HG03469 (cell line): ENCODE measurements at regions not wholly inside any gene's neighbourhood (a gene's known extent, or its start where the extent isn't known, plus 50 kb on each side); places are given as distances from the start of the nearest gene placed in this dataset.
A peak's percentile ranks its signal among the peaks of the same experiment; 100 is the strongest.
"Not testable (repeated sequence)": the region's sequence is repeated elsewhere in the genome, so short reads cannot be mapped to it uniquely, and the experiment has no call there.

ENCODE experiments used
- ATAC-seq: cut with Tn5 transposase; IDR thresholded peaks from one replicate; pipeline ENCODE4 v1.9.1; 2021; ENCODE audit warnings: mild to moderate bottlenecking, moderate library complexity, moderate number of reproducible peaks; ENCODE audit not compliant: unreplicated experiment

DNA sequence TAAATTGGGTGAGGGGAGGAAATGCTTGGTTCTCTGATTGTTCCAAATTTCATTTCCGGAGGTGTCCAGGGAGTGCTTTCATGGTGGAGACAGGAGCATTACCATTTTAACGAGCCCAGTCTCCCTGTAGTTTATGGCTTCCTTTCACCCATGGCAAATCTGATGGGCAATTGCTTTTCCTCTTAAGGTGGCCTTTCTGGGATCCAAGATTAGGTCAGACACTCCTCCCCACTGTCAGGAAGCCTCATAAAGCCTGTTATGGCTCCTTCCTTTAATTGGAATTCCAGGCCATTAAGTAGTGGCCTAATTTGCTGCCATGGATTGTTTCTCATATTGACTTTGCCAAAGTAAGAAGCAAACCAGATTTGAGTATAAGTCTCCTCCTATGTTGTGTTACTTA is 157.8 kb downstream of the PDCD6IP start:
- no peak for ATAC-seq

DNA sequence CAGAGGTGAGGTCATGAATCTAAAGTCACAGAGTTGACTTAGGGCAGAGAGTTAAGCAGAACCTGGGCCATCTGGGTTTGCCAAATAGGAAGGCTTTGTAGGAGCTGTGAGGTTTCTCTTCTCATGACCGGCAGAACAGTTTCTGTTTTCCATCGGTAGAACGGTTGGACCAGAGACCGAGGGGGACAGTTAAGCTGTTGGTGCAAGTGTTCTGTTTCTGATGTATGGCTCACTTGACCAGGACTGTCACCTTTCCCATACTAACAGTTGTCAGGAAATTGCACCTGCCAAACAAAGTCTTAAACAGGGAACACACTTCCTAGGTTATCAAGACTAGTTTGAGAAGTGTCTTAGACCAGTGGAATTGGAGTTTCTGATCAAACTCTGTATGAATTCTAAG is 158.3 kb downstream of the PDCD6IP start:
- ATAC-seq = no peak

DNA sequence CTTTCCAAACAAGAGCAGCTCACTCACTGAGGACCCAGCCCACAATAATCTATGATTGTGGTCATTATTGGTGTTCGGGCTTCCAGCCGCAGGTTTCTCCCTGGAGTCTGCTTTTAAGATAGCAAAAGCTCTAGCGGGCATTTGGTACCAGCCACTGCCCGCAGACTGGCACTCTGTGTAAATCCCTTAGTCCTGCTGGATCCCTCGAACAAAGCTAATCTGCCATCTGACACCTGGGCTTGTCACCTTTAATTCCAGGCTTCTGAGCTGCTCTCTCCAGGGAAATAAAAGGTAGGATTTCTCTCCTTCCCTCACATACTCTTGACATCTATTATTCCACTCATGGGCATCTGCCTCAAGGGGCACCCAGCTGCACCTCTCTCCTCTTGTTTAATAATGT is 158.7 kb downstream of the PDCD6IP start:
- no peak for ATAC-seq

DNA sequence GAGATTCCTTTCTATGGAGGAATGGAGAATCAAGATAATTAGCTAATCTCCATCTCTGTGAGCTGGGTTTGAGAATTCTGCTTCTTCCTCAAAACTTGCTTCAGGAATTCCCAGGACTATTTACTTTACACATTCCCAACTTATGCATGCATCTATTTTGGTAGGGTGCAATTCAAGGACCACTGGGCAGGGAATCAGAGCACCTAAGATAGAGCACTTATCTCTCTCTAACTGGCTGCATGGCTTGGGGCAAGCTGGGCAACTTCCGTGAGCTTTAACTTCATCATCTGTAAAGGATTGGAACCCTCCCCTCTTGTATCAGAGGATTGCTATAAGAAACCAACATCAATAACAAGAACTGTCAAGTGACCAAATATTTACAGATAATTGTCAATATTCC is 160.2 kb downstream of the PDCD6IP start:
- ATAC-seq = no peak

DNA sequence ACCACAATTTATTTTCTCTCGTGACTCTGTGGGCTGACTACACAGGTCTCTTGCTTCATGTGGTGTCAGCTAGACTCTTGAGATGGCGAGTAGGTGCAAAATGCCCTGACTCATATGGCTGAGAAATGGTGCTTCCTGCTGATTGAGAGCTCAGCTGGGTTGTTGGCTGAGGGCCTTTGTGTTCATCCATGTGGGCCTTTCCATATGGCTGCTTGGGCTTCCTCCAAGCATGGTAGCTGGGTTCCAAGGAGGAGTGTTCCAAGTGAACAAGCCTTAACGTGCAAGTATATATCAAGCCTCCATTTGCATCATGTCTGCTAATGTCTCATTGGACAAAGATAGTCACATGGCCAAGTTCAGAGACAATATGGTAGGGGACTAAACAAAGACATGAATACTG is 164.0 kb downstream of the PDCD6IP start:
- no peak for ATAC-seq

DNA sequence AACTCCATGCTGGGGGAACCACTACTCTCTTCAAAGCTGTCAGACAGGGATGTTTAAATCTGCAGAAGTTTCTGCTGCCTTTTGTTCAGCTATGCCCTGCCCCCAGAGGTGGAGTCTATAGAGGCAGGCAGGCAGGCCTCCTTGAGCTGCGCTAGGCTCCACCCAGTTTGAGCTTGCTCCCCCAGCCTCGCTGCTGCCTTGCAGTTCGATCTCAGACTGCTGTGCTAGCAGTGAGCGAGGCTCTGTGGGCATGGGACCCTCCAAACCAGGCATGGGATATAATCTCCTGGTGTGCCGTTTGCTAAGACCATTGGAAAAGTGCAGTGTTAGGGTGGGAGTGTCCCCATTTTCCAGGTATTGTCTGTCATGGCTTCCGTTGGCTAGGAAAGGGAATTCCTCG is 171.8 kb downstream of the PDCD6IP start:
- ATAC-seq = not testable (repeated sequence)

DNA sequence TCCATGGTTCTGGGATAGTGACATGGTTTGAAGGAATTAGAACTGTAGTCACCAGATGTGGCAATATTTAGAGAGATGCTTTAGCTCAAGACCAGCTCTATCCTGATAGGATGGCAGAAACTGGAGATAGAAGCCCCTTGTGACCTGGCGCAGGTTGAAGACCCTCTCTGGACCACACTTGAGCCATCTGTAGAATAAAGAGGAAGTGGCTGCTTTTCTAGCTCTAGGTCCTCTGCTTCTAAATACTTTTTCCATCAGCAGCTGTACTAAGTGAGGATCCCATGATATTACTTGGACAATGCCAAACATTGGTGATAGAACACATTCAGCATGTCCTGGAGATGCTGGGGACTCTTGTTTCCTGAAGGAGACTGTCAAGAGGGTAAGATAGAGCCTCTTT is 172.6 kb downstream of the PDCD6IP start:
- ATAC-seq = no peak

DNA sequence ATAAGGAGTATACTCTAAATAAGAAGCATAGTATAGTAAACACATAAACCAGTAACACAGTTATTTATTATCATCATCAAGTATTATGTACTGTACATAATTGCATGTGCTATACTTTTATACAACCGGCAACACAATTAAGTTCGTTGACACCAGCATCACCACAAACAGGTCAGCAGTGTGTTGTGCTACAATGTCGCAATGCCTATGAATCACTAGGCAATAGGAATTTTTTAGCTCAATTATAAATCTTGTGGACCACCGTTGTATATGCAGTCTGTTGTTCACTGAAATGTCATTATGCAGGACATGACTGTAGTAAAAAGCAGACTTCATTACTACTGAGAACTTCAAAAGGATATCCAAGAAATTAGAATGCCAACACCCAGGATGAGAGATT is 177.0 kb downstream of the PDCD6IP start:
- ATAC-seq = no peak

DNA sequence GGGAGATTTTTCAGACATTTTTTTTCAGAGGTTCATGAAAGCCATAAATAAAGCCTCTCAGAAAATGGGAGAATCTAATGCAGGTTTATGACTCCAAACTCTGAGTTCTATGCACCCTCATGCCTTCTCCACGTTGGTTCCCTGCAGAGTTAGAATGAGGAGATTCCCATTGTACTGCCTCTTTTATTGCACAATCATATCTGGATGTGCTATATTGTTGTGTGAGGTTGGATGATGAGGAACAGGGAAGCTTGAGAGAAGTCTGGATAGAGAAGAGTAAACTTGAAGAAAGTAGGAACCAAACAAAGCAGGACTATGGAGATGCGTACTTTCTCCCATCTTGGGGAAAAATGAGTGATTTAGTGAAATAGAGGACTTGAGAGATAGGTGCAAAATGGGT is 178.8 kb downstream of the PDCD6IP start:
- ATAC-seq = no peak

DNA sequence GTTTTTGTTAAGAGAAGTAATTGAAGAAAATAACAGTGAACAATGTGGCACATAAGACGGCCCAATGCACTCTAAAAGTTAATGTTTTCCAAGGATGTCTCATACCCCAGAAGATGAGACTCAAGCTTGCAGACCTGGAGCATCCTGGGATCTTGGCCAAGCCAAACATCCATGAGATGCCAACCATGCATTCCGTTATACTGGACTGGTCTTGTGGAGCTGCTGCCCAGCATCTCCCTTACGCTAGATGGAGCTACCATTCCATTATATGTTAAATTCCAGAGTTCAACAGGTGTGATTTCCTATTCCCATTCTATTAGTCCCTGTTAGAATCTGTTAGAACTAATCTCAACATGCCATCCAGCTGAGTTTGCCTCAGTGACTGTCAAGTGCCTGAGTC is 181.8 kb downstream of the PDCD6IP start:
- no peak for ATAC-seq

DNA sequence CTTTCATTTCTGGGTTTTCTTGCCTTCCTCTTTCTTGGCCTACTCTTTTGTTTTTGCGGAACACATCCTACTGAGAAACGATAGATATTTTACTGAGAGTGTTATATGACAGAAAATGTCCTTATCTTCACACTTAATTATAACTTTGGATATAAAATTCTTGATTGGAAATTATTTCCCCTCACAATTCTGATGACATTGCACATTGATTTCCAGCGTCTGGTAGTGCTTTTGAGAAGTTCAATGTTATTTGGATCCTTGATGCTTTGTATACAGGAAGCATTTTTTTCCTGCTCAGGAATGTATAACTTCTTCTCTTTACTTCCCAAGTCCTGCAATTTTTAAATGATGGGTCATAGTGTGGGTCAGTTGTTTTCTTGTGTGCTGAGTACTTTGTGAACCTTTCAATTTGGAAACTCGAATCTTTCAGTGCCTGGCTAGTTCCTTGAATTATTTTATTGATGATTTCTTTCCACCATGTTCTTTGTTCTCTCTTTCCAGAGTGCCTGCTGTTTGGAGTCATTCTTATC is 183.9 kb downstream of the PDCD6IP start:
- no peak for ATAC-seq

DNA sequence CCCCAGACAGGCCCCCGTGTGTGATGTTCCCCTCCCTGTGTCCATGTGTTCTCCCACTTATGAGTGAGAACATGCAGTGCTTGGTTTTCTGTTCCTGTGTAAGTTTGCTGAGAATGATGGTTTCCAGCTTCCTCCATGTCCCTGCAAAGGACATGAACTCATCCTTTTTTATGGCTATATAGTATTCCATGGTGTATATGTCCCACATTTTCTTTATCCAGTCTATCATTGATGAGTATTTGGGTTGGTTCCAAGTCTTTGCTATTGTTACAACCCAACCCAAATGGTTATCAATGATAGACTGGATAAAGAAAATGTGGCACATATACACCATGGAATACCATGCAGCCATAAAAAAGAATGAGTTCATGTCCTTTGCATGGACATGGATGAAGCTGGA is 184.5 kb downstream of the PDCD6IP start:
- ATAC-seq = not testable (repeated sequence)

DNA sequence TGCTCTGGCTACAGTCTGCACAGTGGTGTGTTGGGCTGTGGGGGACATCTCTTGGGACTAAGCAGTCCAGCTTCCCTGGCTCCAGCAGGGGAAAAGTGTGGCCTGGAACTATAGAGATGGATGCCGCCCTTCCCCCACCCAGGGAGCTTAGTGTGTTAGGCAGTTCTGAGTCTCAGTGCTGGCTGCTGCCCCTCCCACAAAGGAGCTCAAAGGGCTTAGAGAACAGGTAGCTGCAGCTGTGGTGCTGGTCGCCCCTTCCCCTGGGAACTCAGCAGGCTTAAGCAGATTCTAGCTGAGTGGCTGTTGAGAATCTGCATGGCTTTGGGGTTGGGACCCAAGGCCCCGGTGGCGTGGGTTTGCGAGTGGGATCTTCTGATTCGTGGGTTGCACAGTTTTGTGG is 190.8 kb downstream of the PDCD6IP start:
- no peak for ATAC-seq

DNA sequence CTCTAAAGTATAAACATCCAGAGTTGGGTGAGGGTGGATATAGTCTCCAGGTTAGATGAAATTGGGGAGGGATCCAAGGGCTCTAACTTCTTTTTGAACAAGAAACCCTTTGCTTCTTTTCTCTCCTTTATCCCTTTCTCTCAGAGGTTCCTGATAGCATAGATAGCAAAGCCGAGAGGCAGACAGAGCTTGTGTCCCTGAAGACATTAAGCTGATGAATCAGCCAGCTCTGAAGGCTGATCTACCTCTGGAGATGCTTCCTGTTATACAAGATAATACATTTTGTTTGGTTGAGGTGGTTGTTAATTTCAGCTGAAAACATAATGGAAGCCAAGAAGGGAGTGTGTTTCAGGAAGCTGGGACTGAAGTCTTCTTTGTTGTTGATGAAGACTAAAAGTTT is 193.2 kb downstream of the PDCD6IP start:
- ATAC-seq = no peak

DNA sequence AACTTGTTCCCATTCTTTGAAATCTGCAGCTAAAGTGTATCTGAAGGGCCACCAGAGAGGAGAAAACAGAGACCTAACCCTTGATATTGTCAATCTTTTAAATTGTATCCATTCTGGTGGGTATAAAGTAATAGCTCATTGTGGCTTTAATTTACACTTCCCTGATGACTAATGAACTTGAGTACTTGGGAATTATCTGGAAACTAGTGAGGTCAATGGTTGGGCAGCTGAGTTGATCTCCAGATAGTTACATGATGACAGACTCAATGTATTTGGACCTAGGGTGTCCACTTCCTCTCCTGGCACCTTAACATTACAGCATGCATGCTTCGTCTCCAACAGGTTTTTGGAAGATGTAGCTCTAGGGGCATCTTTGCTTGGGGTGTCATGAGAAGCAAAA is 195.2 kb downstream of the PDCD6IP start:
- no peak for ATAC-seq

DNA sequence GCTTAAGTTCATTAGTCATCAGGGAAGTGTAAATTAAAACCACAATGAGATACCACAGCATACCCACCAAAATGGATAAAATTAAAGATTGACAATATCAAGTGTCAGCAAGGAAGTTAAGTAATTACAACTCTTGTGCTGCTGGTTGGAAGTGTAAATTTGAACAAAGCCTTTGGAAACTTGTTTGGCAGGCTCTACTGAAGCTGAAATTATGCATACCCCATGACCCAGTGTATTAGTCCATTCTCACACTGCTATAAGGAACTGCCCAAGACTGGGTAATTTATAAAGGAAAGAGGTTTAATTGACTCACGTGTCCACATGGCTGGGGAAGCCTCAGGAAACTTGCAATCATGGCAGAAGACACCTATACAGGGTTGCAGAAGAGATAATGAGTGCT is 196.1 kb downstream of the PDCD6IP start:
- ATAC-seq = no peak

DNA sequence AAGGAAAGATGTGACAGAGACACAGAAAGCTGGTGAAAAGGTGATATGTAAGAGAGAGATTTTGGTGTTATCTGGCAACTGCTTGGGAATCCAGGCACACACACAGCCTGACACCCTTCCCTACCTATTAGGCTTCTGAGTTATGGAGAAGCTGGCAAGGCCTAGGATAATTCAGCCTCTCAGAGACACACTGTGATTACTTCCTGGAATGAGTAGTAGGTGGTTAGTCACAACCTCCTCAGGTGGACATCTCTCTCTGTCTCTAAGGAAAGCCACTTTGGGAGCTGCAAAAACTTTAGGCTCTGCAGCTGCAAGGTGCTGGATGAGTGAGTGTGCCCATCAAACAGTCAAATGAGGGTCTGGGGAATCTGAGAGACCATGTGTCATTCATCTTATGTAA is 201.9 kb downstream of the PDCD6IP start:
- ATAC-seq = no peak

DNA sequence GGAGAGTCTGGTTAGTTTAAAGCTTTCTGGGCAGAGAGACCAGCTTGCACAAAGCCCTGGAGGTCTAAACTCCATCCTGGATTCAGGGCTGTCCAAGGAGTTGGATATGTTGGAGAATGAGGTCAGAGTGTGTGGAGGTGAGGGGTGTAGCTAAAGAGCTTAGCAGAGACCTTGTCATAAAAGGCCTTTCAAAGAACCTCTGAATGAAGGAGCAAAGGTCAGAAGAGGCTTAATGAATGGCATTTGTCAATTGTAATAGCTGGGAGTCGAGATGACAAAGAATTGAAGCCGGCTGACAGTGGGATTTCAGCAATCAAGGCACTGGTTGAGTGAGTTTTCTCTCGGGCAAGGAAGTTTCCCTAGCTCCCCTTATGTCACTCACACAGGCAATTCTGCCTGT is 202.6 kb downstream of the PDCD6IP start:
- no peak for ATAC-seq

DNA sequence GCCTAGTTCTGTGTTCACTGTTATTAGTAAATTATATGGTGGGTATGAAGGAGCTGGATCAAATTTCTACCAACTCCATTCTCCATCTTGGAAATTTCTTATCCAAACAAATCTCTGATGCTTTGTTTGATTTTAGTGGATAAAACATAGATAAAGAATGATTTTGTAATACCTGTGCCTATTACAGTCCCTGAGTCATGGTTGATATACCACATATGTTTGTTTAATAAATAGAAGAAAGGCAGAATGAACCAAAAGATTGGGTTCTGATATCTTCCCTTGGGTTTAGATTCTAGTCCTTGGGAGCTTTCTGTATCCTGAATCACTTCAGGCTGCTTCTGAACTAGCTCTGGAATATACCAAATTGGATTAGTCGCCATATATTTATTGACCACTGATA is 203.6 kb downstream of the PDCD6IP start:
- no peak for ATAC-seq

DNA sequence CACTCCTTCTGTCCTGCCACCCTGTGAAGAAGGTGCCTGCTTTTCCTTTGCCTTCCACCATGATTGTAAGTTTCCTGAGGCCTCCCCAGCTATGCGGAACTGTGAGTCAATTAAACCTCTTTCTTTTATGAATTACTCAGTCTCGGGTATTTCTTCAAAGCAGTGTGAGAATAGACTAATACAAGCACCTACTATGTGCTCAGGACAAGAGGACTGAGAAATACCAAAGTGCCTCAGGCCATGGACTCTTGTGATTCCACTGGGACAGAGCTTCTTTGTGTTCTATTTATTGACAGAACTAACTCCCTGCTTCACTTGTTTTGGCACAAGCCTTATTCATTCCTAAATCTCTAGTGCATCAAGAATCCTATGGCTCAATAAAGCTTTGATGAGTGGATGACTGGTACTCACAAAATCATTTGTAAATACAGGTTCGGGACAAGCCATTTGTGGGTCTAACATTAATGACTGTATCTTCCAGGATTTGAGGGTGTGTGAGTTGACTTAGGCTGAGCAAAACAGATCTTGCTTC is 204.2 kb downstream of the PDCD6IP start:
- ATAC-seq = no peak

DNA sequence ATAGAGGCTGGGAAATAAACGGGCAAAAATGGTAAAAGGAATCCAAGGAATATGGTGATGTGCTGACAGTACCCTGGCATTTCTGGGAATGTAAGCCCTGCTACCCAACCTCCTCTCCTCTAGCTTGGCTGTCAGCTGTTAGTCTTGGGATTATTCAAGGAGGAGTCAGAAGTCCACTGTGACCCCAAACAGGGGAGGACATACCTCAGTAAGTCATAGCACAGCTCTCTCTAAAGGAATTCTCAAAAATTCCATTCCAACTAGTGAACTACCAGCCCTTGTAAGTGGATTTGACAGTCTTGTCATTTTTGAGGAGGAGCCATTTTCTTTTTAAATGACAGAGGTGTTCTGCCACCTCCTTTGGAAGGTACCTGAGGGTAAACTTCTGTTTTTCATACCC is 207.5 kb downstream of the PDCD6IP start:
- no peak for ATAC-seq

DNA sequence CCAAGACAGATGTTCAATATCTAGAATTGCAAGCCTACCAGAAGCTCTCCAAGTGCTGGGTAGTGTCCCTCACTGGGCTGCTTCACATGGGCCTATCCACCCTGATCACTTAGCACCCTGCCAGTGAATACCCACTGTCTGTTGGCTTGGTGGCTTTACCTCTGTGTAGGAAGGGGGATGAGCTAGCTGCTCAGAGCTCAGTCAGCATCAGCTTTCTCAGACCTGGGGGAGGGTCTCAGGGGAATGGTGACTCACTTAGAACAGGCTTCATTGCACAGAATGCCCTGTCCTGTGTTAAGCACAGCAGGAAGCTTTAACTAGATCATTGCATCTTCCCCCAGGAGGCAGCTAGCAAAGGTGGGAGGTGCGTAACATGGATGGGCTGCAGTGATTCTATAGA is 209.8 kb downstream of the PDCD6IP start:
- ATAC-seq = peak; percentile 24
